A549 (cell line): ENCODE measurements at regions not wholly inside any gene's neighbourhood (a gene's known extent, or its start where the extent isn't known, plus 50 kb on each side); places are given as distances from the start of the nearest gene placed in this dataset.

Experiments used
- BHLHE40 ChIP-seq: IDR thresholded peaks from 2 replicates; pipeline ENCODE4 v1.6.1; 2012; ENCODE audit warnings: low read depth, low read length, inconsistent platforms
- CBX2 ChIP-seq: fragments of 200-600 bp; sonication (generic); IDR thresholded peaks from 2 replicates; pipeline ENCODE4 v1.6.1; 2016; ENCODE audit warnings: low read depth, mild to moderate bottlenecking, borderline replicate concordance
- CTCF ChIP-seq: fragments of >200 bp; sonication (Bioruptor Twin); formaldehyde crosslinking; IDR thresholded peaks from 3 replicates; pipeline ENCODE4 v1.5.1; 2016
- ELK1 ChIP-seq: fragments of 150-350 bp; IDR thresholded peaks from 2 replicates; pipeline ENCODE4 v1.6.1; 2014; ENCODE audit warnings: low read depth, mild to moderate bottlenecking, low read length
- EP300 ChIP-seq, 2 experiments: fragments of >200 bp; sonication (Bioruptor Twin); formaldehyde crosslinking; IDR thresholded peaks; 2 replicates in 1 of 2; 3 replicates in 1 of 2; pipeline ENCODE4 v1.6.1; 2016 to 2017
- HEYL ChIP-seq: fragments of 250-450 bp; sonication (Bioruptor Pico); IDR thresholded peaks from 2 replicates; pipeline ENCODE4 v1.8.0; 2021; ENCODE audit warnings: mild to moderate bottlenecking, moderate library complexity
- HOXA7 ChIP-seq: fragments of 250-450 bp; sonication (Bioruptor Pico); IDR thresholded peaks from 2 replicates; pipeline ENCODE4 v1.5.0; 2020; ENCODE audit warnings: mild to moderate bottlenecking, moderate library complexity
- JUN ChIP-seq, 2 experiments: fragments of >200 bp; sonication (Bioruptor Twin); formaldehyde crosslinking; IDR thresholded peaks; 2 replicates in 1 of 2; 3 replicates in 1 of 2; pipeline ENCODE4 v1.6.1; 2016 to 2017
- MYC ChIP-seq: IDR thresholded peaks from 2 replicates; pipeline ENCODE4 v1.6.1; 2012; ENCODE audit warnings: mild to moderate bottlenecking, inconsistent platforms, low read length, improper control_type of control experiment, borderline replicate concordance
- POLR2A ChIP-seq: IDR thresholded peaks from 2 replicates; pipeline ENCODE4 v1.6.1; 2012; ENCODE audit warnings: mild to moderate bottlenecking, low read length
- POLR2AphosphoS2 ChIP-seq: conservative IDR thresholded peaks from 2 replicates; pipeline ENCODE4 v1.6.1; 2012; ENCODE audit warnings: low read length, improper control_type of control experiment, inconsistent platforms
- REST ChIP-seq: fragments of 200-600 bp; sonication (generic); IDR thresholded peaks from 2 replicates; pipeline ENCODE4 v1.6.1; 2016; ENCODE audit warnings: antibody characterized with exemption, mild to moderate bottlenecking, moderate library complexity
- RNF2 ChIP-seq: fragments of 200-600 bp; sonication (generic); IDR thresholded peaks from 2 replicates; pipeline ENCODE4 v1.6.1; 2016; ENCODE audit warnings: low read depth, mild to moderate bottlenecking, antibody characterized with exemption, moderate library complexity, borderline replicate concordance
- SMC3 ChIP-seq: fragments of >200 bp; sonication (Bioruptor Twin); formaldehyde crosslinking; IDR thresholded peaks from 3 replicates; pipeline ENCODE4 v1.6.1; 2018; ENCODE audit warnings: inconsistent platforms

GRCh38 chr12:60180298-60180697, 584.5 kb downstream of the SLC16A7 start:
- no peak for TF ChIP-seq MYC
- no peak for TF ChIP-seq POLR2A
- TF ChIP-seq REST = no peak
- no peak for TF ChIP-seq CBX2
- no peak for TF ChIP-seq RNF2
- TF ChIP-seq CTCF = no peak
- no peak for TF ChIP-seq POLR2AphosphoS2
- no peak for TF ChIP-seq EP300 (IDR thresholded peaks at IDR 0.05)
- TF ChIP-seq HEYL (CRISPR knock-in tag) = no peak
- no peak for TF ChIP-seq HOXA7 (CRISPR knock-in tag)
- no peak for TF ChIP-seq ELK1
- no peak for TF ChIP-seq SMC3
- no peak for TF ChIP-seq BHLHE40
- TF ChIP-seq JUN (IDR thresholded peaks at IDR 0.05) = no peak
